K562 (cell line): ENCODE measurements at regions not wholly inside any gene's neighbourhood (a gene's known extent, or its start where the extent isn't known, plus 50 kb on each side); places are given as distances from the start of the nearest gene placed in this dataset.

ENCODE experiments used
- ARNT ChIP-seq, 2 experiments: fragments of 450-650 bp; IDR thresholded peaks; 2 replicates each; pipeline ENCODE4 v1.6.1; 2016; ENCODE audit warnings: mild to moderate bottlenecking in 1 of 2
- EZH2 ChIP-seq: IDR thresholded peaks from 2 replicates; pipeline ENCODE4 v1.6.1; 2012; ENCODE audit warnings: low read depth, mild to moderate bottlenecking, inconsistent platforms, low read length, borderline replicate concordance

- TF ChIP-seq ARNT (IDR thresholded peaks at IDR 0.05): no peak
- TF ChIP-seq EZH2: no peak
Observed at GRCh38 chr4:3662516-3662915, 103.7 kb upstream of the ADRA2C start.
